SJSA1 (cell line): ENCODE measurements at regions not wholly inside any gene's neighbourhood (a gene's known extent, or its start where the extent isn't known, plus 50 kb on each side); places are given as distances from the start of the nearest gene placed in this dataset.
"Not testable (repeated sequence)": the region's sequence is repeated elsewhere in the genome, so short reads cannot be mapped to it uniquely, and the experiment has no call there.

Source experiments
- DNase-seq, 2 experiments: peaks; one replicate each; pipeline ENCODE4 v3.0.0-alpha.2; 2015 to 2020; ENCODE audit warnings: low spot score in 2 of 2, low read depth in 1 of 2
- H3K27ac ChIP-seq: fragments of 250-450 bp; sonication (Bioruptor Pico); 2 replicates; pipeline ENCODE4 v1.5.1; 2020; ENCODE audit warnings: mild to moderate bottlenecking, moderate library complexity
- H3K27me3 ChIP-seq: fragments of 250-450 bp; sonication (Bioruptor Pico); replicated peaks from 2 replicates; pipeline ENCODE4 v1.5.1; 2020; ENCODE audit warnings: mild to moderate bottlenecking, moderate library complexity
- H3K36me3 ChIP-seq: fragments of 250-450 bp; sonication (Bioruptor Pico); 2 replicates; pipeline ENCODE4 v1.5.1; 2020; ENCODE audit warnings: mild to moderate bottlenecking
- H3K4me1 ChIP-seq: fragments of 250-450 bp; sonication (Bioruptor Pico); replicated peaks from 2 replicates; pipeline ENCODE4 v1.6.1; 2021; ENCODE audit warnings: mild to moderate bottlenecking
- H3K4me3 ChIP-seq: fragments of 250-450 bp; sonication (Bioruptor Pico); 2 replicates; pipeline ENCODE4 v1.5.1; 2020; ENCODE audit warnings: mild to moderate bottlenecking
- H3K9me3 ChIP-seq: fragments of 250-450 bp; sonication (Bioruptor Pico); replicated peaks from 2 replicates; pipeline ENCODE4 v1.5.1; 2020; ENCODE audit warnings: mild to moderate bottlenecking

DNA sequence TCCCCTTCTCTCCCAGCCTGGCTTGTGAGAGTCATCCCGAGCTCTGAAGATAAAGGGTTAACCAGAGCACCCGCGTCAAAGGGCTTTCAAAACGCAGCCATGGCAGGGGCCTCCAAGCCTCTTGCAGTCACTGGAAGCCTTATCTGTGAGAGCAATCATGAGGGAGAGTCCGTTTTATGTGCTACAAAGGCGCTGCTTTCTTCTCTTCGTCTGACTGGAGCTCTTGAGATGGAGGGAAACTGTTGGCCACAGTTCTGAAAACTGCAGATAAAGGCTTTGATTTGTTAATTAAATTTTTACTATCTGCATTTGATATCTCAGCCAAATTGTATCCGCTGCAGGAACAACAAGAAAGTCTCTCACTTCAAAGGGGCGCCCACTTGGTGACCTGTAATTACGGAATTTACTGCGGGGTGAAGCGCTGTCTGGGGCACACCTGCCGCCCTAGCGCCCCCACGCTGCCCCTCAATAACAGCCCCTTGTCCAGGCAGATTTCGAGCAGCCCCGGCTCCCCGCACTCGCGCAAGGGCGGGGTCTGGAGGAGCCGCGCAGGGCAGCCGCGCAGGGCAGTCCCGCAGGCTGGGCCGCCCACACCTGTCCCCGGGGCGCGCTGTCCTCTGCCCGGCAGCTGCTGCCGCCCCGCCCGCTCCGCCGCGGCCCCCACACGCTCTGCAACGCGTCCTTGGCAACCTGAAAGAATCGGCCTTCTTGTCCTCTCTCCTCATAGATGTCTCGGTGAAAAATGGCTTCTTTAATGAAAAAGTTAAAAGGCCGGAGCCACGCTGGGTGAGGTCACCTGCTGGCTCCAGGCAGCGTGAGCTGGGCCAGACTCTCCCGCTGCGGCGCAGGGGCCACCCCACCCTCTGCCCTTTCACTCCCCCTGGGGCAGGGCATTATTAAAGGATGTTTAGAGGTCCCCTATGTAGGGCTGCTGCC, 217.9 kb downstream of the VAPA start:
- H3K27ac ChIP-seq: no peak overlapping the region
- H3K27me3 ChIP-seq: no peaks in the 10 kb centered on the region
- no peak overlapping the region for H3K4me3 ChIP-seq
- no peaks in the 10 kb centered on the region for H3K36me3 ChIP-seq
- H3K4me1 ChIP-seq: 0 out of 2 replicates have a peak, but pooled peaks cover 5% of the 10 kb centered on the region
- DNase-seq: no peak
- H3K9me3 ChIP-seq: no peaks in the 10 kb centered on the region; the same call in 1 of the 2 replicates

DNA sequence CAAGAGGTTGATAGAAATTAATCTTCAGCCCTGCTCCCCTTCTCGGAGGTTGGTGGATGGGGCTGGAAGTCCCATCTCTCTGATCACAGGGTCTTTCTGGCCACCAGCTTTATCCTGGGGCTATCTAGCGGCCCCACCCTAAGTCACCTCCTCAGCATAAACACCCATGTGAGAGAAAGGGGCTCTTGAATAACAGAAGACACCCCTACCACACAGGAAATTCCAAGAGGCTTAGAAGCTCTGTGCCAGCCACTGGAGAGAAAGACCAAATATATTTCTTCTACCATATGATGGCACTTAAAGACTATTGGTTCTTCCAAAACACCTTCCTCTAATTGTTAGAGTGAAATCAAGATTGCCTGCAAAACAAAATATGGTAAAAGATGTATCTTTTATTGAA, 219.7 kb downstream of the VAPA start:
- no peak for DNase-seq
- no peaks in the 10 kb centered on the region for H3K36me3 ChIP-seq
- H3K27me3 ChIP-seq: no peaks in the 10 kb centered on the region
- H3K9me3 ChIP-seq: no peaks in the 10 kb centered on the region; the same call in 1 of the 2 replicates
- H3K27ac ChIP-seq: no peak overlapping the region
- H3K4me1 ChIP-seq: peaks cover 6% of the 10 kb centered on the region
- no peak overlapping the region for H3K4me3 ChIP-seq

DNA sequence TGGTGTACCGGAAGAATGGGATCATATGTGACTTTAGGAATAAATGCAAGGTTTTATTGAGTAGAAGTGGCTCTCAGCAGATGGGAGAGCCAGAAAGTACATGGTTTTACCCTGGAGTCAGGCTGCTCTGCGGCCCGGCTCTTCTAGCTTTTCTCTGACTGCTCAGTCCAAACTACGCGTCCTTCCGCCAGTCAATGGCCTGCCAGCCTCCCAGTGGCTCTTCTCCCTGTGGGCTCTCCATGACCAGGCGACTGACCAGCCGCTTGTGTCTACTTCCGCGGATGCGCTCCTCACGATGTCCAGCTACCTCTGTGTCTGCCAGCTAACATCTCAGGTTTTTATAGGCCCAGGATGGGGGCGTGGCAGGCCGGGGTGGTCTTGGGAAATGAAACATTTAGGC, 220.4 kb downstream of the VAPA start:
- Histone ChIP-seq H3K36me3 (no peaks in the 10 kb centered on the region), H3K4me1 (peaks cover 13% of the 10 kb centered on the region), H3K27me3 (no peaks in the 10 kb centered on the region), H3K27ac (no peak overlapping the region), H3K9me3 (no peaks in the 10 kb centered on the region; the same call in 1 of the 2 replicates), H3K4me3 (no peak overlapping the region)
- no peak for DNase-seq

GRCh38 chr18:10134749-10135148, 220.9 kb downstream of the VAPA start:
- not testable (repeated sequence) for DNase-seq, H3K27ac ChIP-seq, H3K36me3 ChIP-seq, H3K9me3 ChIP-seq, H3K4me3 ChIP-seq, H3K27me3 ChIP-seq
- peaks cover 18% of the 10 kb centered on the region for H3K4me1 ChIP-seq

- Histone ChIP-seq H3K36me3 (no peaks in the 10 kb centered on the region), H3K9me3 (no peaks in the 10 kb centered on the region; the same call in 1 of the 2 replicates), H3K4me1 (peaks cover 25% of the 10 kb centered on the region), H3K27ac (no peak overlapping the region), H3K27me3 (no peaks in the 10 kb centered on the region), H3K4me3 (no peak overlapping the region)
- DNase-seq: no peak
These were observed 221.6 kb downstream of the VAPA start for GRCh38 chr18:10135302-10135926.

DNA sequence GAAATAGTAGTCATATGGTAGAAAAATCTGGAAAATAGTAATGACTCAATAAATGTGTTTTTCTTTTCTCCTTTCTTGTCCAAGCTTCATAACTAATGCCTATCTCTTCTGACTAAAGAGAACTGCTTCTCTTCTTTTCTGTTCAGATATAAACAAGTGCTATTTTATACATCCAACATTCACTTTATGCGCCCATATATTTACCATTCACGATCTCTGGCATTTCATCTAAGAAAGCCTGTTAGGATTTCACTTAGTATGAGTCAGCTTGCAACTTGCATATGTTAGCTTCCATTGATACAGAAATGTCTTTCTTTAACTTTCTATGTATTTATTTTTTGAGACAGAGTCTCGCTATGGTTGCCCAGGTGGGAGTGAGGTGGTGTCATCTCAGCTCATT, 224.9 kb downstream of the VAPA start:
- Histone ChIP-seq H3K4me1 (peaks cover 49% of the 10 kb centered on the region), H3K36me3 (no peaks in the 10 kb centered on the region), H3K27me3 (no peaks in the 10 kb centered on the region), H3K9me3 (no peaks in the 10 kb centered on the region), H3K4me3 (no peak overlapping the region), H3K27ac (0 out of 2 replicates have a peak overlapping the region, but pooled peaks have one; percentile 4)
- DNase-seq: peak in 1 of 2 experiments; percentile 29

- Histone ChIP-seq H3K36me3 (no peaks in the 10 kb centered on the region), H3K4me3 (no peak overlapping the region), H3K9me3 (no peaks in the 10 kb centered on the region), H3K27me3 (no peaks in the 10 kb centered on the region), H3K27ac (peak overlapping the region; percentile 54), H3K4me1 (peaks cover 49% of the 10 kb centered on the region)
- peak; percentile 60 to 62 for DNase-seq
These were observed 226.1 kb downstream of the VAPA start for GRCh38 chr18:10139783-10140410.

- Histone ChIP-seq H3K27me3 (no peaks in the 10 kb centered on the region), H3K36me3 (no peaks in the 10 kb centered on the region), H3K4me3 (no peak overlapping the region), H3K4me1 (peaks cover 49% of the 10 kb centered on the region), H3K27ac (0 out of 2 replicates have a peak overlapping the region, but pooled peaks have one; percentile 8), H3K9me3 (no peaks in the 10 kb centered on the region)
- peak; percentile 76 to 77 for DNase-seq
These were observed 226.9 kb downstream of the VAPA start for GRCh38 chr18:10140461-10141282.

- Histone ChIP-seq H3K27me3 (no peaks in the 10 kb centered on the region), H3K36me3 (no peaks in the 10 kb centered on the region), H3K9me3 (no peaks in the 10 kb centered on the region), H3K27ac (no peak overlapping the region), H3K4me3 (no peak overlapping the region), H3K4me1 (peaks cover 49% of the 10 kb centered on the region)
- DNase-seq: no peak
These were observed 227.7 kb downstream of the VAPA start for GRCh38 chr18:10141559-10141958.

DNA sequence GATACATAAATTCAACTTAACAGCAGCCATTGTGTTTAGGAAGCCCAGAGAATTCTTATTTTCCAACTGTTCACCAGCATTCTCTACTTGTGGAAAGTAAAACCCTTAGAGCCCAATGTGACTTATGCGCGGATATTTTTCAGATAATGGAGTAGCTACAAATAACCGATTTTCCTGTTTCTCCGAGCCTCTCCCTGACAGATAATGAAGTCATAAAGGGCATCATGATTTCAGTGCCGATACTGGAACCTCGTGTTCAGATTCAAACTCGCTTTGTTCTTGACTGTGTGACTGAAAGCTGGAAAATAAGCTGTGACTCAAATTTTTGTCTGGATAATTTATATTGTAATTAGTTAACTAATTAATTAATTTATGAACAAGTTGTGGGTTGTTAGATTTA, 228.2 kb downstream of the VAPA start:
- DNase-seq: no peak
- no peak overlapping the region; the same call in 1 of the 2 replicates for H3K27ac ChIP-seq
- H3K4me3 ChIP-seq: no peak overlapping the region
- H3K9me3 ChIP-seq: no peaks in the 10 kb centered on the region
- no peaks in the 10 kb centered on the region for H3K36me3 ChIP-seq
- H3K27me3 ChIP-seq: no peaks in the 10 kb centered on the region
- peaks cover 49% of the 10 kb centered on the region for H3K4me1 ChIP-seq

DNA sequence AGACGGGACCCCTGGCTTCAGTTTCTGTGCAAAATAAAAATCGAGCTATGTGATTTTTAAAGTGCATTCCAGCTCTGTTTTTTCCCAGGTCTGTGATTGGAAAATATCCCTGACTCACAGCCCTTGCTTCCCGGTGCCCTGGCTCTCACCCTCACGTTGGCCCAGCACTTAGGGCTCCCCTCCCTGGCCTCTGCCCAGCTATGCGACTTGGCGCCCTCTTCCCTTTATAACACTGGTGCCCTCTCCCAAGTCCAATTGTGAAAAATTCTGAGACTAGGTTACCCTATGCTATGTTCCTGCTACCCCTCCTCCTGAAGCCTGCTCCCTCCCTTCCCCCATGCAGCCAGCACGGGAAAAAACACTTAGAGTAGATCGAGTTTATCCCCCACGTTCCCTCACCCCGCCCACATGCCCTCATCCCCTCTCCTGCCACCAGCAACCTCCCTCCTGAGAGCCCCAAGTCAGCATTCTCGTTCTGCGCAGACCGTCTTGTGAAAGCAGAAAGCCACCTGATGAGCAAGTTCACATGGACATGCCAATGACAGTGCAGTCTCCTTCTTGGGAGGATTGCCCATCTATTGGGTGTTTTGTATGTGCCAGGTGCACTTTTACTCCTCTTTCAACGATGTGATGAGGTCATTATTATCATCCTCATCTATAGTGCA, 228.8 kb downstream of the VAPA start:
- peaks cover 49% of the 10 kb centered on the region for H3K4me1 ChIP-seq
- no peaks in the 10 kb centered on the region for H3K27me3 ChIP-seq
- peak in 1 of 2 experiments; percentile 23 for DNase-seq

GRCh38 chr18:10143596-10143995, 229.8 kb downstream of the VAPA start:
- H3K27ac ChIP-seq: no peak overlapping the region
- H3K27me3 ChIP-seq: no peaks in the 10 kb centered on the region
- no peak for DNase-seq
- H3K36me3 ChIP-seq: no peaks in the 10 kb centered on the region
- no peak overlapping the region for H3K4me3 ChIP-seq
- no peaks in the 10 kb centered on the region for H3K9me3 ChIP-seq
- peaks cover 42% of the 10 kb centered on the region for H3K4me1 ChIP-seq

More for the DNA sequence above, 228.8 kb downstream of the VAPA start:
- H3K4me3 ChIP-seq: no peak overlapping the region
- H3K27ac ChIP-seq: no peak overlapping the region; the same call in 1 of the 2 replicates
- H3K36me3 ChIP-seq: no peaks in the 10 kb centered on the region
- H3K9me3 ChIP-seq: no peaks in the 10 kb centered on the region

DNA sequence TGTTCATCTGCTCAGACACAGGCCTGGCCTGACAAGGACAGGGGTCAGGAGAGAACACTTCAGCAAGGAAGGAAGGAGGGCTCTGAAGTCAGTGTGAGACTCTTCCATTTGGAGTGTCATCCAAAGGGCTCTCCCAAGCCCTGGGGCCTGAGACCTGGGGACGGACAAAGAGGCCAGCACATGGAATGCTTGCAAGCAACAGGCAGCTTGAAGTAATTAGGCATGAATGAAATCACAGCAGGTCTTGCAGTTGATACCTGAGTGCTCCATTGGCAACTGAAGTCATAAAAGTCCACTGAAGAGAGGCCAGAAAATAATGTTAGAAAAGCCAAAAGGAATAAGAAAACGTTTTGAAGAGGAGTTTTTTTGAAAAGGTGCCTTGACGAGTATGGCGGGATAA, 231.7 kb downstream of the VAPA start:
- peaks cover 22% of the 10 kb centered on the region for H3K4me1 ChIP-seq
- DNase-seq: no peak
- no peaks in the 10 kb centered on the region for H3K36me3 ChIP-seq
- H3K4me3 ChIP-seq: no peak overlapping the region
- no peaks in the 10 kb centered on the region for H3K9me3 ChIP-seq
- no peaks in the 10 kb centered on the region for H3K27me3 ChIP-seq
- no peak overlapping the region for H3K27ac ChIP-seq
